GM13977 (cell line): ENCODE measurements at regions not wholly inside any gene's neighbourhood (a gene's known extent, or its start where the extent isn't known, plus 50 kb on each side); places are given as distances from the start of the nearest gene placed in this dataset.
"Not testable (repeated sequence)": the region's sequence is repeated elsewhere in the genome, so short reads cannot be mapped to it uniquely, and the experiment has no call there.

ENCODE experiments used
- DNase-seq: peaks from one replicate; pipeline ENCODE4 v3.0.0; 2012; ENCODE audit warnings: low spot score
- in situ Hi-C: fragments of 300-500 bp; cut with MboI; formaldehyde crosslinking; loops from one replicate; pipeline ENCODE4 v1.12.0; 2022; ENCODE audit warnings: low sequenced_read_pairs, low pct_unique_long_range_greater_than_20kb, mixed read lengths, inconsistent platforms; ENCODE audit not compliant: unreplicated experiment
- TF ChIP-seq, protein P1 (sequence below): IDR thresholded peaks from 2 replicates; pipeline ENCODE4 v1.5.1; 2012; ENCODE audit warnings: mild to moderate bottlenecking, control low read depth; ENCODE audit not compliant: insufficient read depth; ENCODE audit errors: extremely low read depth, missing control alignments

DNA sequence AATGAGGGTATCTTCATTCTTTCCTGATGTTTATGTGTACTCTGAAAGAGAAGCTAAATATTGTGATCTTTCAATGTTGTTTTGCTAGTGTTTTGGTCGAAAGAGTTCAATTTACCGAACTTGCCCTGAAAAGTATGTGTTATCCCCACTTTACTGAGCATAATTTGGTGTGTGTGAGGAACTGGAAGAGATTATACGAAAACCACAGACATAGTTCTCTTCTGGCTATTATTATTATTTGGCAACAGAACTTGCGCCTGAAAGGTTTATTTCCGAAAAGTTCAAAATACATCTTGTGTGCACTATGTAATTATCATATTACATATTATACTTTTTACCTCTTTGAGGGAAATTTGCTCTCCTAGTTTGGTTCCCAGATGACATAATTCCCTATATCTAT lies 232.5 kb upstream of the INTU start:
- in situ Hi-C loops = no loop called here
- DNase-seq = no peak
- TF ChIP-seq, protein P1, sequence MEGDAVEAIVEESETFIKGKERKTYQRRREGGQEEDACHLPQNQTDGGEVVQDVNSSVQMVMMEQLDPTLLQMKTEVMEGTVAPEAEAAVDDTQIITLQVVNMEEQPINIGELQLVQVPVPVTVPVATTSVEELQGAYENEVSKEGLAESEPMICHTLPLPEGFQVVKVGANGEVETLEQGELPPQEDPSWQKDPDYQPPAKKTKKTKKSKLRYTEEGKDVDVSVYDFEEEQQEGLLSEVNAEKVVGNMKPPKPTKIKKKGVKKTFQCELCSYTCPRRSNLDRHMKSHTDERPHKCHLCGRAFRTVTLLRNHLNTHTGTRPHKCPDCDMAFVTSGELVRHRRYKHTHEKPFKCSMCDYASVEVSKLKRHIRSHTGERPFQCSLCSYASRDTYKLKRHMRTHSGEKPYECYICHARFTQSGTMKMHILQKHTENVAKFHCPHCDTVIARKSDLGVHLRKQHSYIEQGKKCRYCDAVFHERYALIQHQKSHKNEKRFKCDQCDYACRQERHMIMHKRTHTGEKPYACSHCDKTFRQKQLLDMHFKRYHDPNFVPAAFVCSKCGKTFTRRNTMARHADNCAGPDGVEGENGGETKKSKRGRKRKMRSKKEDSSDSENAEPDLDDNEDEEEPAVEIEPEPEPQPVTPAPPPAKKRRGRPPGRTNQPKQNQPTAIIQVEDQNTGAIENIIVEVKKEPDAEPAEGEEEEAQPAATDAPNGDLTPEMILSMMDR = no peak

DNA sequence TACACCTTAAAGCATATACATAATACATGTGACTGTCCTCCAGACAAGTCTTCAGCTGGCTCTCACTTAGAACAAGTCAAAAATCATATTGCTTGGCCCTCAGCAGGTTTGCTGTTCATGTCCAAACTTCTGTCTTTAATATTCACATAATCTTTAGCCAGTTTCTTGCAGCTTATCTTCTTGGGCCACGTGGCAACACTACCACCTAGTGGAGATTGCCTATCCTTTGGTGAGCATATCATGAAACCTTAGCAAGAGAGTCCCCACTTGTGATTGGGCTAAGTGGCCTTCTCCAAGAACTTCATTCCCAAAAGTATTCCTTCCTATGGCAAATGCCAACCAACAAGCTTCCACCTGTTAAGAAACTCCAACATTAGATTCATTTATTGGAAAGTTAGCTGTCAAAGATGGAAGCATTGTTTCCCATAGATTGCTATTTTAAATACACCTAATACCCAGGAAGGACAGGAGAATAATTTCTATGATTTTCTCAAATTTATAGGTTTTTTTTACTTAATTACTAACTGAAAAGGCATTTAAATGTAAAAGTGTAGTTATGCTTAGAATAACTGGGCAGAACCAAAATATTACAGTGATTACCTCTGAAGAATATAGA lies 231.9 kb upstream of the INTU start:
- peak; percentile 25 for DNase-seq
- TF ChIP-seq, protein P1 = peak; percentile 78
- in situ Hi-C loops = no loop called here

DNA sequence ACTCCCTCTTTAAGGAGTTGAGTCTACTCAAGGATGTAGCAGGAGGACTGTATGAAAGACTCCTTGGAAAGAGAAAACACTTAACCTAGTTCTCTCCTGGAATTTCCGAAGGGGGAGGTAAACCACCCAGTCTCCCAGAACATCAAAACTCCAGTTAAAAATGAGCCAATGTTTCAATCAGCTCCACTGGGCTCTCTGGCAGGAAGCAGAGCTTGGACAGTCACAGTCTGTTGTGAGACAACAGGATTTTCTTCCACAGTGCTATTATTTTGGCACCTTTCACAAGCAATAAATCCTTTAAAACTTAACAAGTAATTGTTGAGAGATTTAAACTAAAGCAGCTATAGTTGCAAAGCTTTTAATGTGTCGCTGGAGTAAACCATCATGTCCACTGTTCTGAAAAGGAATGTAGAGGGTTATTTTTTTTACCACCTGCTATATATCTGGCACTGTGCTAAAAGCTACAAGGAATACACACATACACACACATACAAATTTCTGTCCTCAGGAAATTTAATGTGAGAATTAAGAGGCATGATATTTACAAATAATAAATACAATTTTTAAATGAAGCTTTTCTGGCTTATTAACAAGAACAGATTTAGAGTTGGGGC lies 229.2 kb upstream of the INTU start:
- in situ Hi-C loops = no loop called here
- TF ChIP-seq, protein P1 = no peak
- no peak for DNase-seq

DNA sequence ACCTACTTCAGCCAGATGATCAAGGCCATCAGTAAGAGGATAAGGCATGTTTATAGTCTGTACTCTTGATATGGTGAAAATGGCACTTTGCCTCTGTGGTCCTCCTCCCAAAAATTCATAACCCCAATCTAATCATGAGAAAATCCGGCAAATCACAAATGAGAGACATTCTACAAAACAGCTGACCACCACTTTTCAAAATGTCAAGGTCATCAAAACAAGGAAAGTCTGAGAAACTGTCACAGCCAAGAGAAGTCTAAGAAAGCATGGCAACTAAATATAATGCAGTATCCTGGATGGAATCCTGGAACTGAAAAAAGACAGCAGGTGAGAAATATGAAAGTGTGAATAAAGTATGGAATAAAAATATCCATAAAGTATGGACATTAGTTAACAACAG lies 226.6 kb upstream of the INTU start:
- in situ Hi-C loops = no loop called here
- TF ChIP-seq, protein P1 = no peak
- DNase-seq = no peak

DNA sequence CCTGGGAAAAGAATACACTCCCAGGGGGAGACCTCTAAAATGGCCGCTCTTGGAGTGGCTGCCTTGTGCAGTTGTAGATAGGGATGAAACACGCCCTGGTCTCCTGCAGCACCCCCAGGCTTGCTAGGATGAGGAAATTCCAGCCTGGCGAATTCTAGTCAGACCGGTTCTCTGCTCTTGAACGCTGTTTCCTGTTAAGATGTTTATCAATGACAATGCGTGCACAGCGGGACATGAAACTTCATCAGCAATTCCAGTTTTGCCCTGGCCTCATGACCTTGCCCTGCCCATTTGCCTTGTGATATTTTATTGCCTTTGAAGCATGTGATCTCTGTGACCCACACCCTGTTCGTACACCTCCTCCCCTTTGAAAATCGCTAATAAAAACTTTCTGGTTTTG lies 225.2 kb upstream of the INTU start:
- in situ Hi-C loops, DNase-seq: not testable (repeated sequence)

DNA sequence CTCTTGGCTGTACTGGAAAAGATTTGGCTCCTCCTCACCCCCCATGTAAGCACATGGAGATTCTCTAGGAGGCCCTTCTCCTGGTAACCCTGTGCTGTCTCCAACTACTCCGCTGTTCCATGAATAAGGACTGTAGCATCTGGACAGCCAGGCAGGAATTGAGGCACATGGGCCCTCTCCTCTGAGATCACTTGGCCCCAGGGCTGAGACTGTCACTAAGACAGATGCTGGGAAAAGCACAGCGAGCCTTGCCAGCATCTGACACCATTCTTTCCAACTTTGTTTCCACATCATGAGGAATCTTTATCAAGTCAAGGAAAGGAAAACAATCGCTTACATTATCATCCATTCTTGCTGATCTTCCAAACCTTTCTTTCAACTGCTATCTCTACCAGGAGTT lies 222.6 kb upstream of the INTU start:
- TF ChIP-seq, protein P1 = no peak
- DNase-seq = no peak
- in situ Hi-C loops = no loop called here

DNA sequence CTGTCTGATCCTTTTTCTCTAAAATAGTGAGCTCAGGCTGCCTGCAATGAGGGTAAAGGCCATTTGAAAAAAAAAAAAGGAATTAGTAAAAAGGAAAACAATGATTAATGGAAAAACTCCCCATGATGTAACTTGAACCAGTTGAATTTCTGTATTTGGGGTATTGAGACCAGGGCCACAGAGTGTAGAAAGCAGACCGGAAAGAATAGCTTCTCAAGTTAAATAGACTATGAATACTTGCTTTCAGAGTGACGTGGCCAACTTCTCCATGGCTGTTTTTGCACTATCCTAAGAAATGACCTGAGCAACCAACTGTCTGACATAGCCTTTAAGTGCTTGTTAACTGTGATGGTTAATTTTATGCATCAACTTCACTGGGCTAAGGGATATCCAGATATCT lies 222.1 kb upstream of the INTU start:
- TF ChIP-seq, protein P1 = no peak
- in situ Hi-C loops = no loop called here
- DNase-seq = no peak
